C4-2B (cell line): ENCODE measurements at regions not wholly inside any gene's neighbourhood (a gene's known extent, or its start where the extent isn't known, plus 50 kb on each side); places are given as distances from the start of the nearest gene placed in this dataset.
"Not testable (repeated sequence)": the region's sequence is repeated elsewhere in the genome, so short reads cannot be mapped to it uniquely, and the experiment has no call there.

Source experiments
- H3K27ac ChIP-seq: fragments of 450-650 bp; 2 replicates; pipeline ENCODE4 v1.5.1; 2017
- CTCF ChIP-seq: fragments of 450-650 bp; conservative IDR thresholded peaks from 2 replicates; pipeline ENCODE4 v1.5.1; 2017; ENCODE audit warnings: mild to moderate bottlenecking
- ZFX ChIP-seq: fragments of 450-650 bp; IDR thresholded peaks from 2 replicates; pipeline ENCODE4 v1.6.1; 2017

- no peak overlapping the region for H3K27ac ChIP-seq
- no peak for TF ChIP-seq ZFX
- TF ChIP-seq CTCF, result no peak
These were observed 259.9 kb downstream of the GJA1 start for GRCh38 chr6:121695329-121695728.

DNA sequence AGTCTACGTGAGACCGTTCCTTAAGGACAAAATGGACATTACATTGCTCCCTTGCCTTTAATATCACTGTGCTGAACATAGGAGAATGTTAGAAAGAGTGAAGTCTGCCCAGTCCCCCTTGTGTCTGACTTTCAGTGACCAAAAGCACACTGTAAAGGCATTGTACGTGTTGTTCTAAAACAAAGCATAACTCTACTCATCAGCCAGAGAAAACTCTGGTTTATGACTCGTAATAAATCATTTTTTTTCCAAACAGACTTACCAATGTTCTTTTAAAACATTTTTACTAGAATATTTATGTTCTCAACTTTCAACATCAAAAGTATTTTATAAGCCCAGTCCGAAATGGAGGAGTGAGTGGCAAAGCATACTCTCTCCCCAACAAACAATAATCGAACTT, 262.5 kb downstream of the GJA1 start:
- H3K27ac ChIP-seq, result no peak overlapping the region
- TF ChIP-seq ZFX (no peak), CTCF (no peak)

GRCh38 chr6:121698617-121699016, 263.2 kb downstream of the GJA1 start:
- H3K27ac ChIP-seq, result no peak overlapping the region
- TF ChIP-seq CTCF (no peak), ZFX (no peak)

GRCh38 chr6:121703129-121703528, 267.7 kb downstream of the GJA1 start:
- H3K27ac ChIP-seq, result not testable (repeated sequence)

DNA sequence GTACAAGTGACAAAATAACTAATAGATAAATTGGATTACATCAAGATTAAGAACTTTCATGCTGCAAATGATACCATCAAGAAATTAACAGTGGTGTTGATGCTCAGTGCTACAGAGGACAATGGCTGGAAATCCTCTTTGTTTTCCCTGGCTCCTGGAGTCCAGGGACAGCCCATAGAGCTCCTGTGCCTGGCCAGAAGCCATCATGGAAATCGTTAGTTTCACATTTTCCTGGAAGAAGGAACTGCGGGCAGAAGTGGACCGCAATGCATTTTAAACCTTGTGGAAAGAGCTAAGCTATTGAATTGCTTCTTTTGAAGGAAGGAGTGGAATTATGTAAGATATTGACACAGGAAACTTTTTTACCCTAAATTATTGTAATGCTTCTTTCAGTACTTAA, 276.0 kb downstream of the GJA1 start:
- TF ChIP-seq CTCF, result no peak
- no peak for TF ChIP-seq ZFX
- no peak overlapping the region for H3K27ac ChIP-seq

GRCh38 chr6:121717686-121718085, 282.2 kb downstream of the GJA1 start:
- no peak overlapping the region for H3K27ac ChIP-seq
- no peak for TF ChIP-seq ZFX
- no peak for TF ChIP-seq CTCF

- H3K27ac ChIP-seq, result not testable (repeated sequence)
These were observed 285.4 kb downstream of the GJA1 start for GRCh38 chr6:121720867-121721266.

DNA sequence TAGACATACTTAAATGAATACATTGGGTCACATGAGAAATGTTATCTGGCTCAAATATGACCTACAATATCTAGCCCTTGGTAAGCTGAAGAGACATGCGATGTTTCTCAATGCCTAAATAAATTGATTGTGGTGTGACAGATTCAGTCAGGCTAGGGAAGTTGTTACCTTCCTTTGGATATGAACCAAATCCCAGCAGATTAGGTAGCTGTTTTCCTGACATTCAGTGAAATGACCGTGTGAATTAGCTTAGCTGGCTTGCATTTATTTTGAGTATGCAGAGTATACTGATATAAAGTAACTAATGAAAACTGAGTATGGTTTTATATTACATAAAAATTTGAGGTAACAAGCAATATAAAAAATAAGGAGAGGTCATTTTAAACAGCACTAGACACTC, 288.2 kb downstream of the GJA1 start:
- no peak for TF ChIP-seq ZFX
- TF ChIP-seq CTCF, result no peak

GRCh38 chr6:121724576-121724975, 289.1 kb downstream of the GJA1 start:
- TF ChIP-seq ZFX (no peak), CTCF (no peak)
- no peak overlapping the region for H3K27ac ChIP-seq

More for the DNA sequence above, 288.2 kb downstream of the GJA1 start:
- H3K27ac ChIP-seq, result no peak overlapping the region
